ENCODE measurements at regions not wholly inside any gene's neighbourhood (a gene's known extent, or its start where the extent isn't known, plus 50 kb on each side); places are given as distances from the start of the nearest gene placed in this dataset.

DNA sequence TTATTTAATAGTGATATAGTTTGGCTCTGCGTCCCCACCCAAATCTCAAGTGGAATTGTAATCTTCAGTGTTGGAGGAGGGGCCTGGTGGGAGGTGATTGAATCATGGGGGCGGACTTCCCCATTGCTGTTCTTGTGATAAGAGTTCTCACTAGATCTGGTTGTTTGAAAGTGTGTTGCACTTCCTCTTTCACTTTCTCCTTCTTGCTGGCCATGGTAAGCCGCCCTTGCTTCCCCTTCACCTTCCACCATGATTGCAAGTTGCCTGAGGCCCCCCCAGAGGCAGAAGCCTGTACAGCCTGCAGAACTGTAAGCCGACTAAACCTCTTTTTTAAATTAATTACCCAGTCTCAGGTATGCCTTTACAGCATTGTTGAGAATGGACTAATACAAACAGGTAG is 101.4 kb downstream of the MTPAP start:
- no peak for TF ChIP-seq SMAD1 (IDR thresholded peaks at IDR 0.05; ENCODE audit: low read depth, partially characterized antibody)
- no peak for TF ChIP-seq POLR2A (IDR thresholded peaks at IDR 0.05; ENCODE audit: low read depth, low read length)
- TF ChIP-seq POLR2AphosphoS5 (IDR thresholded peaks at IDR 0.05; ENCODE audit: low read length): no peak

Measured in GM12878 (cell line).